AG08395 (cell line): ENCODE measurements at regions not wholly inside any gene's neighbourhood (a gene's known extent, or its start where the extent isn't known, plus 50 kb on each side); places are given as distances from the start of the nearest gene placed in this dataset.

Experiments used
- DNase-seq: peaks from one replicate; pipeline ENCODE4 v3.0.0; 2012; ENCODE audit warnings: mixed read lengths, low spot score

- no peak for DNase-seq
These were observed 220.5 kb downstream of the TJP1 start for GRCh38 chr15:29601811-29602210.

- DNase-seq: no peak
These were observed 222.0 kb downstream of the TJP1 start for GRCh38 chr15:29600262-29600661.

- DNase-seq: peak; percentile 31
These were observed 226.0 kb downstream of the TJP1 start for GRCh38 chr15:29596266-29596665.

- no peak for DNase-seq
These were observed 228.6 kb downstream of the TJP1 start for GRCh38 chr15:29593629-29594028.

- no peak for DNase-seq
These were observed 229.2 kb downstream of the TJP1 start for GRCh38 chr15:29593111-29593510.

- no peak for DNase-seq
These were observed 231.6 kb downstream of the TJP1 start for GRCh38 chr15:29590701-29591100.

GRCh38 chr15:29589975-29590374, 232.3 kb downstream of the TJP1 start:
- no peak for DNase-seq

- DNase-seq: no peak
These were observed 232.9 kb downstream of the TJP1 start for GRCh38 chr15:29589416-29589815.

- no peak for DNase-seq
These were observed 248.9 kb downstream of the TJP1 start for GRCh38 chr15:29573197-29573838.

- no peak for DNase-seq
These were observed 250.4 kb downstream of the TJP1 start for GRCh38 chr15:29571792-29572431.

- no peak for DNase-seq
These were observed 251.1 kb downstream of the TJP1 start for GRCh38 chr15:29570948-29571791.

GRCh38 chr15:29570121-29570947, 251.9 kb downstream of the TJP1 start:
- DNase-seq: no peak

GRCh38 chr15:29569533-29570092, 252.7 kb downstream of the TJP1 start:
- DNase-seq: no peak

- DNase-seq: no peak
These were observed 253.3 kb downstream of the TJP1 start for GRCh38 chr15:29568840-29569532.

GRCh38 chr15:29567336-29567735, 254.9 kb downstream of the TJP1 start:
- no peak for DNase-seq

- no peak for DNase-seq
These were observed 255.4 kb downstream of the TJP1 start for GRCh38 chr15:29566914-29567313.

- no peak for DNase-seq
These were observed 259.2 kb downstream of the TJP1 start for GRCh38 chr15:29563112-29563511.

- no peak for DNase-seq
These were observed 261.4 kb downstream of the TJP1 start for GRCh38 chr15:29560896-29561295.

- no peak for DNase-seq
These were observed 264.0 kb downstream of the TJP1 start for GRCh38 chr15:29558261-29558660.

GRCh38 chr15:29557171-29557570, 265.1 kb downstream of the TJP1 start:
- no peak for DNase-seq

- DNase-seq: peak; percentile 43
These were observed 265.9 kb downstream of the TJP1 start for GRCh38 chr15:29556380-29556779.
